Fibroblast of lung (primary cell): ENCODE measurements at regions not wholly inside any gene's neighbourhood (a gene's known extent, or its start where the extent isn't known, plus 50 kb on each side); places are given as distances from the start of the nearest gene placed in this dataset.

Experiments used
- CTCF ChIP-seq, 2 donors: IDR thresholded peaks in 1 of 2; conservative IDR thresholded peaks in 1 of 2; 1 replicate in 1 of 2; 2 replicates in 1 of 2; pipeline ENCODE4 v1.5.1; 2011 to 2012; ENCODE audit warnings: low read length in 2 of 2, control low read depth in 1 of 2, inconsistent platforms in 1 of 2, low read depth in 1 of 2, mild to moderate bottlenecking in 1 of 2
- EZH2 ChIP-seq: IDR thresholded peaks from 2 replicates; pipeline ENCODE4 v1.5.1; 2012; ENCODE audit warnings: low read length, control low read depth, mild to moderate bottlenecking; ENCODE audit errors: missing control alignments

- no peak for TF ChIP-seq CTCF (conservative IDR thresholded peaks at IDR 0.05 in 1 of 2, IDR thresholded peaks at IDR 0.05 in 1 of 2; ENCODE audit: low read depth in 1 of 2, low read length in 2 of 2)
- TF ChIP-seq EZH2: no peak
Observed at GRCh38 chrX:147838465-147839131, 73.1 kb upstream of the FMR1 start.
